GM23338 (cell line): ENCODE measurements at regions not wholly inside any gene's neighbourhood (a gene's known extent, or its start where the extent isn't known, plus 50 kb on each side); places are given as distances from the start of the nearest gene placed in this dataset.

Experiments
- CREB1 ChIP-seq: fragments of 250-450 bp; sonication (Bioruptor Pico); IDR thresholded peaks from 2 replicates; pipeline ENCODE4 v1.5.0; 2020; ENCODE audit warnings: low read depth, mild to moderate bottlenecking, moderate library complexity
- CTCF ChIP-seq, 2 experiments: fragments of 200-600 bp in 1 of 2; sonication (generic) in 1 of 2; conservative IDR thresholded peaks; 2 replicates each; pipeline versions ENCODE4 v1.5.1 to v1.6.1; 2016 to 2017; ENCODE audit warnings: antibody characterized with exemption in 2 of 2, low read depth in 2 of 2, mild to moderate bottlenecking in 2 of 2, moderate library complexity in 1 of 2
- EZH2 ChIP-seq: fragments of 200-600 bp; sonication (generic); IDR thresholded peaks from one replicate; pipeline ENCODE4 v1.8.0; 2017; ENCODE audit warnings: antibody characterized with exemption, mild to moderate bottlenecking, low read depth; ENCODE audit not compliant: unreplicated experiment
- EZH2phosphoT487 ChIP-seq: fragments of 200-600 bp; sonication (generic); IDR thresholded peaks from one replicate; pipeline ENCODE4 v1.8.1; 2018; ENCODE audit warnings: antibody characterized with exemption; ENCODE audit not compliant: unreplicated experiment
- JUNB ChIP-seq: IDR thresholded peaks from one replicate; pipeline ENCODE4 v1.6.1; 2016; ENCODE audit warnings: antibody characterized with exemption; ENCODE audit not compliant: unreplicated experiment
- NANOG ChIP-seq: IDR thresholded peaks from 2 replicates; pipeline ENCODE4 v1.6.1; 2016; ENCODE audit warnings: antibody characterized with exemption, borderline replicate concordance
- POLR2AphosphoS5 ChIP-seq: IDR thresholded peaks from 2 replicates; pipeline ENCODE4 v1.6.1; 2016; ENCODE audit warnings: antibody characterized with exemption, low read depth
- REST ChIP-seq: IDR thresholded peaks from one replicate; pipeline ENCODE4 v1.6.1; 2018; ENCODE audit warnings: antibody characterized with exemption; ENCODE audit not compliant: unreplicated experiment
- STAT1 ChIP-seq: IDR thresholded peaks from one replicate; pipeline ENCODE4 v1.6.1; 2016; ENCODE audit warnings: antibody characterized with exemption; ENCODE audit not compliant: unreplicated experiment
- TF ChIP-seq, protein P1 (sequence below): IDR thresholded peaks from 2 replicates; pipeline ENCODE4 v1.6.1; 2016; ENCODE audit warnings: antibody characterized with exemption

- TF ChIP-seq EZH2phosphoT487 = no peak
- no peak for TF ChIP-seq EZH2
- TF ChIP-seq POLR2AphosphoS5 = no peak
- no peak for TF ChIP-seq CTCF (conservative IDR thresholded peaks at IDR 0.05; ENCODE audit: low read depth in 2 of 2)
- TF ChIP-seq REST = no peak
- no peak for TF ChIP-seq CREB1 (CRISPR knock-in tag)
- no peak for TF ChIP-seq JUNB
- TF ChIP-seq STAT1 = no peak
- TF ChIP-seq NANOG = no peak
- TF ChIP-seq, protein P1, sequence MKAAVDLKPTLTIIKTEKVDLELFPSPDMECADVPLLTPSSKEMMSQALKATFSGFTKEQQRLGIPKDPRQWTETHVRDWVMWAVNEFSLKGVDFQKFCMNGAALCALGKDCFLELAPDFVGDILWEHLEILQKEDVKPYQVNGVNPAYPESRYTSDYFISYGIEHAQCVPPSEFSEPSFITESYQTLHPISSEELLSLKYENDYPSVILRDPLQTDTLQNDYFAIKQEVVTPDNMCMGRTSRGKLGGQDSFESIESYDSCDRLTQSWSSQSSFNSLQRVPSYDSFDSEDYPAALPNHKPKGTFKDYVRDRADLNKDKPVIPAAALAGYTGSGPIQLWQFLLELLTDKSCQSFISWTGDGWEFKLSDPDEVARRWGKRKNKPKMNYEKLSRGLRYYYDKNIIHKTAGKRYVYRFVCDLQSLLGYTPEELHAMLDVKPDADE = no peak
These were observed 109.2 kb downstream of the AASDHPPT start for GRCh38 chr11:106186630-106187029.
